ENCODE measurements at regions not wholly inside any gene's neighbourhood (a gene's known extent, or its start where the extent isn't known, plus 50 kb on each side); places are given as distances from the start of the nearest gene placed in this dataset.

DNA sequence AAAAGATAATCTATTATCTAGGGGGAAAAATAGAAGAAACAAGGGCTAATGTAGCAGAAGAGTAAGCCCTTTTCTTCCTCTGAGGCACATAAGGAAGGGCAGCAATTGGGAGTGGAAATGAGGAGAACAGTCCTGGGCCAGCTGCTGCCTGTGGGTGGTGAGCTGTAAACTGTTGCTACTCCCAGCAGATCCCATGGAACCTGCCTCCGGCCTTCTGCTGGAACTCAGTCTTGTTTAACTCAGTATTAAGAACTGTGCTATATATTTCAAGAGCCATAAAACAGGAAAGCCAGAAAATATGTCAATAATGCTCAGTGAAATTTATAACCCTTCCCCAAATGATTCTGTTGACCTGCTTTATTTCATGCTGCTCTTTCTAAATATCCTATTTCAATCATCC, 464.2 kb downstream of the COL12A1 start:
- TF ChIP-seq, protein P1, sequence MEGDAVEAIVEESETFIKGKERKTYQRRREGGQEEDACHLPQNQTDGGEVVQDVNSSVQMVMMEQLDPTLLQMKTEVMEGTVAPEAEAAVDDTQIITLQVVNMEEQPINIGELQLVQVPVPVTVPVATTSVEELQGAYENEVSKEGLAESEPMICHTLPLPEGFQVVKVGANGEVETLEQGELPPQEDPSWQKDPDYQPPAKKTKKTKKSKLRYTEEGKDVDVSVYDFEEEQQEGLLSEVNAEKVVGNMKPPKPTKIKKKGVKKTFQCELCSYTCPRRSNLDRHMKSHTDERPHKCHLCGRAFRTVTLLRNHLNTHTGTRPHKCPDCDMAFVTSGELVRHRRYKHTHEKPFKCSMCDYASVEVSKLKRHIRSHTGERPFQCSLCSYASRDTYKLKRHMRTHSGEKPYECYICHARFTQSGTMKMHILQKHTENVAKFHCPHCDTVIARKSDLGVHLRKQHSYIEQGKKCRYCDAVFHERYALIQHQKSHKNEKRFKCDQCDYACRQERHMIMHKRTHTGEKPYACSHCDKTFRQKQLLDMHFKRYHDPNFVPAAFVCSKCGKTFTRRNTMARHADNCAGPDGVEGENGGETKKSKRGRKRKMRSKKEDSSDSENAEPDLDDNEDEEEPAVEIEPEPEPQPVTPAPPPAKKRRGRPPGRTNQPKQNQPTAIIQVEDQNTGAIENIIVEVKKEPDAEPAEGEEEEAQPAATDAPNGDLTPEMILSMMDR (IDR thresholded peaks at IDR 0.05; ENCODE audit: low read depth, low read length, poor library complexity, severe bottlenecking) = no peak
- no peak for TF ChIP-seq EZH2phosphoT487 (IDR thresholded peaks at IDR 0.05; ENCODE audit: borderline replicate concordance, low read length)
